NAMALWA (cell line): ENCODE measurements at regions not wholly inside any gene's neighbourhood (a gene's known extent, or its start where the extent isn't known, plus 50 kb on each side); places are given as distances from the start of the nearest gene placed in this dataset.
"Not testable (repeated sequence)": the region's sequence is repeated elsewhere in the genome, so short reads cannot be mapped to it uniquely, and the experiment has no call there.

ENCODE experiments used
- DNase-seq: peaks from one replicate; pipeline ENCODE4 v3.0.0-alpha.2; 2015; ENCODE audit warnings: low spot score

DNA sequence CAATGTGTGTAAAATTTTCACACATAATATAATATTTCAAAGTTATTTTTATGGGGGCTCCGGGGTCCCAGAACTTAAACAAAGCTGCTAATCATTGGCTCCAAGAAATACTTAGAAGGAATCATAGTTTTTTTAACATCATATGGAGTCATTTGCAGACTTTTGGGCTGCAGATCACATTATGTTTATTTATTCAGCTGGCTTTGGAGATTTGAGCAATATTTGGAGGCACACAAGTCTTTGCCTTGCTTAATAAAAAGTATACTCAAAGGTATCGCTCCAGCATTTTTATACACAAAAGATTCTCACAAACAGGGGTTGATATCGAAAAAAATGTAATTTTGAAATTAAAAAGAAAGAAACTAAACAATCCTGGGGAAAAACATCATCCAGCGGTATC is 382.5 kb upstream of the TENM3 start:
- no peak for DNase-seq

DNA sequence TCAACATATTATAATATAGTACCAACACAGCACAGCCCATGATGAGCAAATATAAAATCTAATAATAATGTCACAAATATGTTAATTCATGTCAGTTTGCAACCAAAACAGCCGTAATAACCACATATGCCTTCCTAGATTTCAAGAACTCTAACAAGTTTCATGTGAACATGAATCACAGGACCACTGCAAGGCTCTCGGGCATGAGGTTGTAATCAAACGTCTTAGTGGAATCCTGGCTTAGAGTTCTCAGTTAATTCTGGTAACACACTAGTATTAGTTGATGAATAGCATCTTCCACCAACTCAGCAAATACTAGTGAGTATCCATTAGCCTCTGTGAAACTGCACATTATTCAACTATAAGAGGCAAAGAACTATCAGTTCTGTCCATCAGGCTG is 379.3 kb upstream of the TENM3 start:
- no peak for DNase-seq

DNA sequence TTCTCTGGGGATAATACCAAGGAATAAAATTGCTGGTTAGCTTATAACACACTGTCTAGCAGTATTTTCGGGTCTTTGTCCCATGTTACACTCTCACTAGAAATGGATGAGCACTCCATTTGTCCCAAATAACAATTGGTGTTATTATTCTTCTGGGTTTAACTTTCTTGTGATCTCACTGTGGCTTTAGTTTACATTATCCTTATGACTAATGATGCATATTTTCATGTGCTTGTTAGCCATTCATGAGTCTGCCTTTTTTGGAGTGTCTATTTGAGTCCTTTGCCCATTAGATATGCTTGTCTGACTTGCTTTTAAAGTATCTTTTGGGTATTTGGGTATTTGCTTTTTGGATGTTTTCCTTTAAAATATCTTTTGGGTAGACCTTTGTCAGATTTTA is 372.9 kb upstream of the TENM3 start:
- DNase-seq: no peak

DNA sequence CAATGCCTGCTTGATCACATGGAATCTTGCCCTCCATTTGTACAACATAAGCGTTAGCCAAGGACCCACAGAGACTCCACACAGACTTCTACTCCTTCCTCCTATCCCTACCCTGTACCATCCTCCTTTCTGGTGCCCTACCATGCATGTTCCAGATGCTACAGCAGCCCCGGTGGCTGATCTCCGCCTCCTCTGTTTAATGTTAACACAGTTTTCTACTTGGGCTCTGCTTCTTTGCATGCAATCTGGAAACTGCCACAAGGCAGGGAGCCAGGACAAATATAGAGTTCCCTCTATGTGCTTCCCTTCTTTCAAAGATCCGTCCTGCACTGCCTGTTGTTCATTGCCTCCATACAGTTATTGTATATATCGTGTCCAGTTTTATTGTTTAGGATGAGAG is 368.6 kb upstream of the TENM3 start:
- no peak for DNase-seq

DNA sequence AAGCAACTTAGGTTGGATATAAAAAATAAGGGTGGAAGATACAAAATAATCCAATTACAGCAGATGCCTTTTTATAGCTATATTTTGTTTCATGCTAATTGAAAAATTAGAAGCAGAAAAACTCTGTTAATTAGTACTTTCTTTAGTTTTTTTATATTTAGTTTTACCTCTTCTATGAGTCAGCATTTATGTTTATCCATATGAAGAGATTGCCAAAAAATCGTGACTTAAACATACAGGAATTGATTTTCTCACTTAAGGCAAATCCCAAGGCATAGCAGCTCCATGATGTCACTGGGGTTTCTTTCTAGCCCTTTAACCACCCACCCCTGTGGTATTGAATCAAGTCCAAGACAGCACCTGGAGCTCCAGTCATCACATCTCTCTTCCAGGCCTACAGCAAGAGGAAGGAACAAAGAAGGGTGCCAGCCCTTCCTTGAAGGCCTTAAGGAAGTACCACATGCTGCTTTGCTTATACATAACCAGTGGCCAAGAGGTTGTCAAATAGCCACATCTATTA is 365.8 kb upstream of the TENM3 start:
- no peak for DNase-seq

DNA sequence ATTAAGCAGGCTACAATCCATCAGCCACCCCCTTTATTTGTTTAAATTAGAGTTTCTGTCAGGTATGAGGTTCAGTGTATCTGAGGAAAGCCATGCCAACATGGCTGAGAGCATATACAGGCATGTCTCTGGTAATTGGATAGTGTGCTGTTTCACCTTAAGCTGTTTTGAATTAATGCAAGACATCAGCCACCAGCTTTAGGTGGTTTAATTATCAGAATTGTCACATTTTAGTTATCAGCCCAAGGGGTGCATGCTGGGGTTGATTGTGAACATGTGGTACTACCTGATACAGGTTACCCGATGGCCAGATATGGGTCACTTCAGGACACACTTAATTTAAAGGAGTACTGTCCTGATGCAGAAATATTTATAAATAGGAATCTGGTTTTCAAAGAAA is 353.2 kb upstream of the TENM3 start:
- no peak for DNase-seq

DNA sequence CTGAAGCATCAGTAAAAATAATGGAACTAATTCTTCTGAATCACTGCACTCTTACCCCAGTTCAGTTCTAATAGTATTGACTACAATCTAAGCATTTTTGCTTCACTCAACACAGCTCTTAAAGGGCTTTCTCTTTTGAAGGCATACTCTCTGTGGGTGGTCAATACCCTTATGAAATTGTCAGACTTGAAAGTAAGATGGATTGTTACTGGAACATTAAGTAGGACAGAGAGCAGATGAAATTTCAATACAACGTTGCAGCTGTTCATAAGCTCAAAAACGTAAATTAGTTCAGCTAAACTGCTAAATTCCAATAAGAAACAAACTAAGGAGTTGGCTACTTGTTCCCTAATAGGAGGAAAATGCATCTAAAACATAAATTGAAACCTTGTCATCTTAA is 352.3 kb upstream of the TENM3 start:
- no peak for DNase-seq

DNA sequence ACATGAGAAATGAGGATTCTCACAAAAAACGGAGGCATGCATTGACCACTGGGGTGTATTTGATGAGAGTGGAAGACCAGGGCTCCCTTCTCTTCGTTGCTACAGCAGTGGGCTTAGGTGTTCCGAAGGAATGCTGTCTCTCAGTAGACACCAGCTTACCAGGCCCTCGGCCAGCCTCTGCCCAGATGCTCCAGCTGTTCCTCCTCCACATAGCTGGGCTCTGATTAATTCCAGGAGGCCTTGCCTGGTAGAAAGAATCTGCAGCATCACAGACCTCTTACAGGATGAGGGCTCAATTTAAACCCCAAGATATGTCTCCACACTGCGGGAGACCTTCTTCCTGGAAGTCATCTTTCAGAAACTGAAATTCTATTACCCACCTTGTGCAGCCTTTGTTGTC is 346.6 kb upstream of the TENM3 start:
- DNase-seq: no peak

DNA sequence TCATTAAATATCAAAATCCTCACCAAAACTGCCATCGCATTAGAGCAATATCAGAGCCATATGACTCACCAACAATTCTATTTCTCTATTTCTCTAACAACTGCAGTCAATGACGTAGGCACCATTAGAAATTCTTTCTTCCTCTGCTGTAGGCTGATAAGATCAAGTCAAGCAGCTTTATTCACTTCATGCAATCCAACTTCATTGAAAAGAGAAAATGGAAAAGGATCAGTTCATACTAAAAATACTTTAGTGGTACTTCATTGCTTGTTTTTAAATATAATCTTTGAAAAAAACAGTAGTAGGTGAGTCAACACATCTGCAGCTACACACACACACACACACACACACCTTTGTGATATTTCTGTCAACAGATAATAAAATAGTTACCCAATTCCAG is 345.3 kb upstream of the TENM3 start:
- no peak for DNase-seq

DNA sequence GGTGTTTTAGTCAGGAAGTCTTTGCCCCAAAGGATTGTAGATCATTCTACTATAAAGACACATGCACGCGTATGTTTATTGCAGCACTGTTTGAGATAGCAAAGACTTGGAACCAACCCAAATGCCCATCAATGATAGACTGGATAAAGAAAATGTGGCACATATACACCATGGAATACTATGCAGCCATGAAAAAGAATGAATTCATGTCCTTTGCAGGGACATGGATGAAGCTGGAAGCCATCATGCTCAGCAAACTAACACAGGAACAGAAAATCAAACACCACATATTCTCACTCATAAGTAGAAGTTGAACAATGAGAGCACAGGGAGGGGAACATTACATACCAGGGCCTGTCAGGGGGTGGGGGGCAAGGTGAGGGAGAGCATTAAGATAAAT is 340.8 kb upstream of the TENM3 start:
- DNase-seq: not testable (repeated sequence)

DNA sequence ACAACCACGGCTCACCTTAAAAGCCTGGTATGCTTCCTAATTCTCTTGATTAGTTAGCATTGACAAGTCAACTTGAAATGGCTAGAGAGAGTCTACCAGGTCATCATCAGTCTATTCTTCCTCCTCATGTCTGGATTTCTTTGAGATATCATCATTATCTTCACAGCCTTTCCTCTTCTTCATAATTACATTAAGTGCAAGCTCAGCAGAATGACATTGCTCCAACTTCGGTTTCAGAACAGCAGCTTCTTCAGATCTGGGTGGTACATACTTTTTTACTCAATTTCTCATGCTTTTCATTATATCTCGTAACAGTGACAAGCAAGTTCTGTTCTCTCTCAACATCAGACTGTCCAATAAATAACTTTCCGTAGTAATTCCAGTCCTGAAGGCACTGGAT is 337.5 kb upstream of the TENM3 start:
- DNase-seq: no peak

DNA sequence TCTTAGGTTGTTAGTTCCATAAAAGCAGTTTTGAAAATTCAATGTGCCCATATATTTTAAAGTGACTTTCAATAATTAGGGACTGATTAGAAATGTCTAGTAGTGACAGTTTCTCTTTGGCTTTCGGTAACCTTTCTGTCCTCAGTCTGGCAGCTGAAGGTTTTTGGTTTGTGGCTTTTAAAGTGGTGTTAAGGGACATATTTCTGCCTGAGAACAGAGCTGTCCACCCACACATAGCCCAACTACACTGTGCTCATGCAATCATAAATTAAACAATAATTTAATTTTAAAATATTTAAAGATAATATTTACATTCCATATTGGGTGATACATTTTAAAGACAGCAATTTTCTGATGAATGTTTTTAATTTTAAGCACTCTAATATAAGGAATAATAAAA is 335.0 kb upstream of the TENM3 start:
- no peak for DNase-seq

DNA sequence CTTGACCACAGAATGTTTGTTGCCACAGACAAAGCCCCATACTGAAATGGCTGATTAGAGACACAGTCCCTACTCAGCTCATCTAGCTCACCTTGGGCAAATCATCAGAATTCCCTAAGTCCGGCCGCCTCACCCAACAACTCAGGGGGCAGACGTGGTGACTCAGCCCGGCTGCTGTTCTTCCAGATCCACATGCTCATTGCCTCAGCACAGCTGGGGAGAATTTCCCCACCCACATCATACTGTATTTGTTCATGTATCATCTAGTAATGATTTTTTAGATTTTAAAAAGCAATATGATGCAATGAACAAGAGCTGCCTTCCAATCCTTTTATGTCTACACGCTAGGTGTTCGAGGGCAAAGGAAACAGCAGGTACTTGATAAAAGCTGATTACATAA is 333.8 kb upstream of the TENM3 start:
- no peak for DNase-seq

DNA sequence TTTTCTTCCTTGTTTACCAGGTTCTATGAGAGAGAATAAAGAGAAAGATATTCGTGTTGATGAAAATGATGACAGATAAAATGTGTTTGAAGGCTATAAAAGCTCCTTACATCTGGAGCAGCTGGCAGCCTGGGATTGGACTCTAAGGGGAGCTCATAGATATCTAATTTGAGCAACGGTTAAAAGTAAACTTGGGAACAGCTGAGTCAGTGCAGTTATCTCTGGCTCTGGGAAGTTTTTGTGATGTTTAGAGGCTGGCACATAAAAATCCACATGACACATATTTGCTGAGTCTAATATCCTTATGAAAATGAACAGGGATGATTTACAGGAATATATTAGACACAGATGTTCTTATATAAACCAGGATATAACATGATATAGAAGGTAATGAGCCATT is 331.8 kb upstream of the TENM3 start:
- DNase-seq: no peak

DNA sequence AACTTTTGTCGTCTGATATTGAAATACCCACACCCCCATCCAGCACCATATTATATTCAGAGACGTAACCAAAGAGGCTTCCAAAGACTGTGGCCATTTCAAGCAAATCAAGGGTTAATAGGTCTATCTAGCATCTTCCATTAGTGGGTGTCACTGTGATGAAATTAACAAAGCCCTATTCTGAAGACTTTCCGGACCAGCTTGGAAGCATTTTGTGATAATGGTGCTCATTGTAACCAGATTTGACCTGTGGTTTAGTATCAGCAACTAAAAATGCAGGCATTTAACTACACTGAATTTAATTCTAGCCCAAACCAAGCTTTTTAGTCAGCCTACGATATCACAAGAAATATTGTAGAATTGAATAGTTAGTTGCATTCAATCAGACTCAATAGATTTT is 309.7 kb upstream of the TENM3 start:
- DNase-seq: no peak

DNA sequence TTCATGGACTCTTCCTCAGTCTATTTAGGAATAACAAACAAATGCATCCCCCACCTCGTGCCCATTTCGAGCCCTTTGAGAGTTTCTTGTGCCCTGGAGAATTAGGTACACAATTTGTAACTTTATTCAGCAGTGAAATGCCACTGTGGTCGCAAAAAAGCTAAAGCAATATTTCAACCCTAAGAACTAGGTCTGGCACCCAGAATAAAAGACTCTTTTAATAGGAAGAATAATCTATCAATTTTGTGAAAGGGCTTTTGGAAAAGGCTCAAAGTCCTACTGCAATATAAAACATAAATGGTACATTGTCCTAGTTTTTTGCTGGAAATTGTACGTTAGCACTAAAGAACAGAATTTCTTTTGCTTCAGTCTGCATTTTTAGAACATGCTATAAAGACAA is 304.6 kb upstream of the TENM3 start:
- DNase-seq: no peak

DNA sequence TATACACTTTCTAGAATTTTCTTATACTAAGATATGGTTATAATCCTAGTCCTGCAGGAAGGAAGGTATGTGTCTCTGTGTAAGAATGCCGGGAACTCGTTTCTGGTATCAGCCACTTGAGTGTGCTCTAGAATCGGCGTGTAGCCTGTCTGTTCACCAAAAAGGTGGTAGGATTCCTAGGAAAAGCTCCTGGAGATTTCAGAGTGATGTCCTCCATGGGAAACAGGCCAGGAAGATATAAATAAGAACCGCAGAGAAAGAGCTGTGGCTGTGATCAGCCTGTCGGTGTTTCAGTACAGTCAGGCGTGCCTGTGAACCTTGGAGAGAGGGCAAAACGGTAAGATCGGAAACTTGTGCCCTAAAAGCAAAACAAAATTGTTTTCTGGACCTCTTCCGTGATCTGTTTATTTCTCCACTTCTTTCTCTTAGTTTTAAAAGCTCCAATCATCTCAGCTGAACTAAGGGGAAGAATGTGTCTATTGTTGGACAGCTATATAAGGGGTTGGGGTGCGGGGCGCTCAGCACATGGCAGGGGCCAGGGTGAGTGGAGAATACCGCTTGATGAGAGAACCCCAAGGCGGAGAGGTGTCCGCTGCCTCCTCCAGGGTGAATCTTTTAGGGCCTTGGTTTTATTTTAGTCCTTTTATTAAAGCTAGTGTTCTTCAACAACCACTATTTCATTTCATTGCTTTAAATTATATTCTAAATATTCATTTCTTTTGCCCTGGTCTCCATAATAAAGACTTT is 303.8 kb upstream of the TENM3 start:
- no peak for DNase-seq

DNA sequence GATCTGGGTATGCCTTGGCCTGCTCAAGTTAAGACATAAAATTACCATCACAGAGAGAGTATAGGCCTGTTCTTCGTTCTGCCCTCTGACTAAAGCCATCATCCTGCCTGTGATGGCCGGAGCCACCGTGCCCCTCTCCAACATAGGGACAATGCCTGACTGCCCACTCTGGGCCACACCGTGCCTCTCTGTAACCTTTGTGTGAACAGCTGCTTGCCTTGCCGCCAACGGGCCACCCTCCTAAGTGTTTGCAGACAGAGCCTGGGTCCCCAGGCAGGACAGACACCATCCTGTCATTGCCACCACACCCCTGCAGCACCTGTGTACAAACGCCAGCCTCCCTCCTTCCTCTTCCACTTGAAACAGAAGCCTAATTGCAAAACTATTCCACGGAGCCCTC is 298.7 kb upstream of the TENM3 start:
- no peak for DNase-seq

DNA sequence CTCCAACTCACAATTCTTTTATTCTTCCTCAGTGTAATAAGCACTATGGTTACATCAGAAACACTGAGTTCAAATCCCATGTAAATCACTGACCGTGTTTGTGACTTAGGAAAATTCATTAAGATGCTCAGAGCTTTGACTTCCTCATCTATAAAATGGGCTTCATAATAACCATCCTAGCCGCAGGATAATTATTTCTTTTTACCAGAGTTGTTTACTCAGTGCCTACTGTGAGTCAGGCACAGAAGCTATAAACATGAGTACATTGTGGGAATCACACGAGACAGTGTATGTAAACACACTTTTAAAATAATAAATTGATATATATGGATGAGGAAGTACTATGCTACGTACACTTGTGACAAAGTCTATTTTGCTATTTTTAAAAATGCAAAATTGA is 296.3 kb upstream of the TENM3 start:
- no peak for DNase-seq

DNA sequence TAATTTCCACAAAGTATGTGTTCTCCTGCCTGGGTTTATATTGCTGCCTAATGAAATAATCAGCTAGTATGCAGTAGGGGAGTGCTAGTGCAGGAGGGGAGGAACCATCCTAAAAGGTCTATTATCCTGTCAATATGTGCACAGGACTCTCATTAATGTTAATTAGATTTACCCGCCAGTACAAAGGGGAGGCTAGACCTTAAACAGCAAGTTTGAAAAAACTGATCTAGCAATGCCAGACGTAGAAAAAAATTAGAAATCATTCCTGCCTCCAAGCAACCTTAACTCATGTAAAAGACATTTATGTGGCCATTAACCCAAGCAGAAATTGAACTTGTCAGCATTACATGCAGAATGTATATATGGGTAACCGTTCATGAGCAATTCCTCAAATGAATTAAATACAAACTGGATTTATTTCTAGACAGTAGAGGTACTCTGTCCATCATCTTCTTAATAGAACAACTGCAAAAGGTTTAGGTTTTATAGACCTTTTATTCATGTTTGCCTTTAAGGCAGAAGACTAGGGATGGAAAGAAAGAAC is 294.3 kb upstream of the TENM3 start:
- no peak for DNase-seq

DNA sequence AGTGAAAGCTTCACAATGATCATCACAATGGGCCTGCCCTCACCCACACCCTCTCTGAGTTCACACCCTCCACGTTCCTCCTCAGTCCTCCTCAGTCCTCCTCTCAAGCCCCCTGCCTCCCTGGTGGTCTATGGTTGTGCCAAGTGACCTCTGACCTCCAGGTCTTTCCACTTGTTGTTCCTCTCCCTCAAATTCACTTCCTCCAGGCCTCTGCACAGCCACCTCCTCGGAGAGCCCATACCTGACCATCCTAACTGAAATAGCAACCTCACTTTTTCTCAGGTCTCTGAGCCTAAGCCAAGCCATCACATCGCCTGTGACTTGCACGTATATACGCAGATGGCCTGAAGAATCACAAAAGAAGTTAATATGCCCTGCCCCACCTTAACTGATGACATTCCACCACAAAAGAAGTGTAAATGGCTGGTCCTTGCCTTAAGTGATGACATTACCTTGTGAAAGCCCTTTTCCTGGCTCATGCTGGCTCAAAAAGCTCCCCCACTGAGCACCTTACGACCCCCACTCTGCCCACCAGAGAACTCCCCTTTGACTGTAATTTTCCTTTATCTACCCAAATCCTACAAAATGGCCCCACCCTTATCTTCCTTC is 293.4 kb upstream of the TENM3 start:
- no peak for DNase-seq

DNA sequence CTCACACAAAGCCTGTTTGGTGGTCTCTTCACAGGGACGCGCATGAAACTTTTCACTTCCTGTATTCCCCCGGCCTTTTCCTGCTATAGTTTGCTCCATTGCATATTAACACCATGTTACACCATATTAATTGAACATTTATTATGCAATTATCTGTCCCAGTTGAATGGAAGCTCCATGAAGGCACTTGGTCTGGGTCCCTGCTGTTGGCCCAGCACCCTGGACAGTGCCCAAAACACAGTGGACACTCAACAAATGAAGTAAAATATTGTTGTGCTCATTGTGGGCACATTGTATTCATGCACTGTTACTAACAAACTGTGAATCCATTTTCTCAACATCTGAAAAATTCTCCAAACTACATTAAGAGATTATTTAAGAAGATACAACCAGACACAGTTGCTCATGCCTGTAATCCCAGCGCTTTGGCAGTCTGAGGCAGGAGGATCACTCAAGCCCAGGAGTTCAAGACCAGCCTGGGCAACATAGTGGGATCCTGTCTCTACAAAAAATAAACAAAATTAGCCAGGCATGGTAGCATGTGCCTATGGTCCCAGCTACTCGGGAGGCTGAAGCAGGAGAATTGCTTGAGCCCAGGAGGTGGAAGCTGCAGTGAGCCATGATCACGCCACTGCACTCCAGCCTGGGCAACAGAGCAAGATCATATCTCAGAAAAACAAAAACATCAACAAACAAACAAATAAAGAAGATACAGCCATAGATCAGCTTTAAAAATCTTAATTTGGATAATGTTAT is 292.7 kb upstream of the TENM3 start:
- DNase-seq: no peak

DNA sequence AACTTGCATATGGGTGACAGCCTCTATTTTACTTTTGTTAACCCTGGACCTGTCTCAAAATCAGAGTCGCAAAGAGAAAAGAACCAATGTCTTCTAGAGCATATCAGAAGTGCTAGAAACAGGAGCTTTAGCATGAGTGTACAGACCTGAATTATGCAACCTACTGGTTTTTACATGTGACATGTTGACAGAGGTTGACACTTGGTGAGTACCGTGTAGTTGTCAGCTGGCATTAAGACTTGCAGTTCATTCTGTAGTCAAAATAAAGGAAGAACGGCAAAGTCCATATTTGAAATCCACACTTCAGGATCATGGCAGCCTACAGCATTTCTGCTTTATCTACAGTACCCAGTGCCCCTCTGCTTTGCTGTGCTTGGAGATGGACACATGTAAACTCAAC is 291.9 kb upstream of the TENM3 start:
- DNase-seq: no peak
